Epithelial cell of proximal tubule (primary cell): ENCODE measurements at regions not wholly inside any gene's neighbourhood (a gene's known extent, or its start where the extent isn't known, plus 50 kb on each side); places are given as distances from the start of the nearest gene placed in this dataset.

Experiments used
- DNase-seq: peaks from one replicate; pipeline ENCODE4 v3.0.0-alpha.2; 2011; ENCODE audit warnings: low read depth
- H3K4me3 ChIP-seq: 2 replicates; pipeline ENCODE4 v1.5.1; 2011; ENCODE audit warnings: low read depth, mild to moderate bottlenecking, low read length
- TF ChIP-seq, protein P1 (sequence below): conservative IDR thresholded peaks from 2 replicates; pipeline ENCODE4 v1.5.1; 2012; ENCODE audit warnings: low read depth, mild to moderate bottlenecking, low read length

GRCh38 chr15:100727291-100727851 is 125.0 kb downstream of the ASB7 start:
- DNase-seq = no peak
- no peak overlapping the region for H3K4me3 ChIP-seq
- TF ChIP-seq, protein P1, sequence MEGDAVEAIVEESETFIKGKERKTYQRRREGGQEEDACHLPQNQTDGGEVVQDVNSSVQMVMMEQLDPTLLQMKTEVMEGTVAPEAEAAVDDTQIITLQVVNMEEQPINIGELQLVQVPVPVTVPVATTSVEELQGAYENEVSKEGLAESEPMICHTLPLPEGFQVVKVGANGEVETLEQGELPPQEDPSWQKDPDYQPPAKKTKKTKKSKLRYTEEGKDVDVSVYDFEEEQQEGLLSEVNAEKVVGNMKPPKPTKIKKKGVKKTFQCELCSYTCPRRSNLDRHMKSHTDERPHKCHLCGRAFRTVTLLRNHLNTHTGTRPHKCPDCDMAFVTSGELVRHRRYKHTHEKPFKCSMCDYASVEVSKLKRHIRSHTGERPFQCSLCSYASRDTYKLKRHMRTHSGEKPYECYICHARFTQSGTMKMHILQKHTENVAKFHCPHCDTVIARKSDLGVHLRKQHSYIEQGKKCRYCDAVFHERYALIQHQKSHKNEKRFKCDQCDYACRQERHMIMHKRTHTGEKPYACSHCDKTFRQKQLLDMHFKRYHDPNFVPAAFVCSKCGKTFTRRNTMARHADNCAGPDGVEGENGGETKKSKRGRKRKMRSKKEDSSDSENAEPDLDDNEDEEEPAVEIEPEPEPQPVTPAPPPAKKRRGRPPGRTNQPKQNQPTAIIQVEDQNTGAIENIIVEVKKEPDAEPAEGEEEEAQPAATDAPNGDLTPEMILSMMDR = no peak

- TF ChIP-seq, protein P1 = no peak
- no peak overlapping the region for H3K4me3 ChIP-seq
- no peak for DNase-seq
Observed at GRCh38 chr15:100728371-100729201, 126.2 kb downstream of the ASB7 start.

DNA sequence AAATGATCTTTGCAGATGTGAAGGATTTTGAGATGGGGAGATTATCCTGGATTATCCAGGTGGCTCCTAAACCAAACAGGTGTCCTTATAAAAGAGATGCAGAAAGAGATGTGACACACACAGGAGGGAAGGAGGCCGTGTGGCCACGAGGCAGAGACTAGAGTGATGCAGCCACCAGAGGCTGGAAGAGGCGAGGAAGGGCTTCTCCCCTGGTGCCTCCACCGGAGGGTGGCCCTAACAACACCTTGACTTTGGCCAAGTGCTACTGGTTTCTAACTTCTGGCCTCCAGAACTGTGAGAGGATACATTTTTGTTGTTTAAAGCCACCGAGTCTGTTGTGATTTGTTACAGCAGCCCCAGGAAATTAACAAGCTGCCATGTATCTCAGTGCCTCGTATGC is 127.1 kb downstream of the ASB7 start:
- DNase-seq = no peak
- TF ChIP-seq, protein P1 = no peak
- no peak overlapping the region for H3K4me3 ChIP-seq

GRCh38 chr15:100730129-100730528 is 127.7 kb downstream of the ASB7 start:
- DNase-seq = no peak
- no peak overlapping the region for H3K4me3 ChIP-seq
- TF ChIP-seq, protein P1 = no peak

- no peak overlapping the region for H3K4me3 ChIP-seq
- TF ChIP-seq, protein P1 = no peak
- DNase-seq = no peak
Observed at GRCh38 chr15:100730655-100731266, 128.4 kb downstream of the ASB7 start.

DNA sequence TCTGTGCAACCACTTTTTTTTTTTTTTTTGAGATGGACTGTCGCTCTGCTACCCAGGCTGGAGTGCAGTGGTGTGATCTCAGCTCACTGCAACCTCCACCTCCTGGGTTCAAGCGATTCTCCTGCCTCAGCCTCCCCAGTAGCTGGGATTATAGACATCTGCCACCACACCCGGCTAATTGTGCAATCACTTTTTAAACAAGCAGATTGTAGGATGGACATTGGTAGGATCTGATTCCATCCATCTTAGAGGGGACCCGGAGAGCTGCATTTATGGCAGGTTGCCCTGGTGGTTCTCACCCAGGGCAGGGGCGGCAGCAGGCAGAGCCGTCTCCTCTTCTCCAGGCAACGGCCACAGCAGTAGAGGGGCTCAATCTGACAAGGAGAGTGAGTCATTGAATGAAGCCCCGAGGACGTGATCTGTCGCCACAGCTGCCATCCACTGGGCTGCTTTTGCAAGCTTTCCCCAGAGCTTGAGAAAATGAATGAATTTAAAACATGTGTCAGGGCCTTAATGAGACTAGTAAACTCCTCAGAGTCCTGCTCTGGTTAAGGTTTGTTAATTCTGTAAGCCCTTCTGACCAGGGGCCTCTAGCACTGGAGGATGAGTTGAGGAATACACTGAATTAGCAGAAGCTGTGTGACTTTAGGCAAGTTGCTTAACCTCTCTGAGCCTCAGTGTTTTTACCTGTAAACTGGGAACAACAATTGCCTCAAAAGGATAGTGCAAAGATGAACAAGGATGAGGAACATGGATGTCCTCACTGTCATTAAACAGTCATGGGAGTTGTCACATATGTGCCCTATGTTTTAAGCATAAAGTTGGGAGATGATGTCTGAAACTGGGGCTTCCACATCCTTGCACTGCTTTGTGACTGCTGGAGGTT is 129.1 kb downstream of the ASB7 start:
- TF ChIP-seq, protein P1 = no peak
- no peak overlapping the region for H3K4me3 ChIP-seq
- DNase-seq = no peak
